H1 (cell line): ENCODE measurements at regions not wholly inside any gene's neighbourhood (a gene's known extent, or its start where the extent isn't known, plus 50 kb on each side); places are given as distances from the start of the nearest gene placed in this dataset.

Experiments used
- CTCF ChIA-PET: fragments of 300-600 bp; sonication (Branson Sonifier 250); formaldehyde crosslinking; loops from one replicate; lab custom pipeline; 2021; ENCODE audit not compliant: partially characterized antibody; lab: Charles Lee
- POLR2A ChIA-PET: fragments of 300-600 bp; sonication (Branson Sonifier 250); formaldehyde crosslinking; loops from one replicate; lab custom pipeline; 2021; ENCODE audit warnings: inconsistent platforms; ENCODE audit not compliant: partially characterized antibody; lab: Charles Lee
- DNase-seq, 2 experiments: peaks; one replicate each; pipeline versions ENCODE4 v3.0.0 to v3.0.0-alpha.2; 2010 to 2022; ENCODE audit warnings: low spot score in 2 of 2, low read depth in 1 of 2, mixed read lengths in 1 of 2
- FAIRE-seq: peaks from 2 replicates; lab custom pipeline; 2011; peaks lifted over from hg19 to GRCh38; lab: Jason Lieb, UNC
- H2AFZ ChIP-seq: 2 replicates; pipeline ENCODE4 v1.8.1; 2012; ENCODE audit warnings: low read length, inconsistent platforms
- H2AK5ac ChIP-seq: 2 replicates; pipeline ENCODE4 v1.6.1; 2013; ENCODE audit warnings: low read depth, low read length
- H2BK120ac ChIP-seq: replicated peaks from 2 replicates; pipeline ENCODE3; 2013; ENCODE audit warnings: low read depth, low read length, inconsistent platforms
- H2BK12ac ChIP-seq: 2 replicates; pipeline ENCODE4 v1.6.1; 2013; ENCODE audit warnings: low read depth, low read length
- H2BK15ac ChIP-seq: 2 replicates; pipeline ENCODE4 v1.6.1; 2013; ENCODE audit warnings: low read length
- H2BK20ac ChIP-seq: 2 replicates; pipeline ENCODE4 v1.6.1; 2013; ENCODE audit warnings: low read length
- H2BK5ac ChIP-seq: 2 replicates; pipeline ENCODE4 v1.6.1; 2013; ENCODE audit warnings: low read depth, low read length
- H3K14ac ChIP-seq: 2 replicates; pipeline ENCODE4 v1.6.1; 2013; ENCODE audit warnings: inconsistent platforms; ENCODE audit not compliant: insufficient read length
- H3K18ac ChIP-seq: 2 replicates; pipeline ENCODE4 v1.6.1; 2013; ENCODE audit warnings: low read length; ENCODE audit errors: extremely low read depth
- H3K23ac ChIP-seq: 2 replicates; pipeline ENCODE4 v1.6.1; 2013; ENCODE audit warnings: inconsistent platforms; ENCODE audit not compliant: insufficient read length
- H3K23me2 ChIP-seq: 2 replicates; pipeline ENCODE4 v1.6.1; 2013; ENCODE audit warnings: low read depth, low read length
- H3K27ac ChIP-seq: 2 replicates; pipeline ENCODE4 v1.6.1; 2011; ENCODE audit warnings: low read depth, low read length, inconsistent platforms
- H3K27me3 ChIP-seq, 4 experiments: replicated peaks in 1 of 4; 1 replicate in 1 of 4; 2 replicates in 3 of 4; pipeline versions ENCODE4 v1.6.1 to v1.8.1; 2011 to 2013; ENCODE audit warnings: low read length in 3 of 4, mild to moderate bottlenecking in 3 of 4, inconsistent platforms in 2 of 4, mixed read lengths in 2 of 4, moderate library complexity in 1 of 4; ENCODE audit not compliant: control insufficient read depth in 3 of 4, insufficient read depth in 3 of 4; ENCODE audit errors: extremely low read depth in 1 of 4
- H3K36me3 ChIP-seq, 4 experiments: 2 replicates each; pipeline versions ENCODE4 v1.6.1 to v1.8.1; 2011 to 2013; ENCODE audit warnings: mild to moderate bottlenecking in 4 of 4, low read length in 3 of 4, moderate library complexity in 2 of 4, control low read depth in 1 of 4, inconsistent platforms in 1 of 4; ENCODE audit not compliant: insufficient read depth in 4 of 4, control insufficient read depth in 2 of 4
- H3K4ac ChIP-seq: replicated peaks from 2 replicates; pipeline ENCODE3; 2013; ENCODE audit warnings: low read length, low read depth, mixed read lengths, inconsistent platforms; ENCODE audit not compliant: insufficient read length
- H3K4me1 ChIP-seq, 4 experiments: replicated peaks in 1 of 4; 1 replicate in 1 of 4; 2 replicates in 3 of 4; pipeline versions ENCODE4 v1.6.1 to v1.8.1; 2011 to 2013; ENCODE audit warnings: low read length in 3 of 4, inconsistent platforms in 2 of 4, mixed read lengths in 1 of 4; ENCODE audit not compliant: insufficient read depth in 4 of 4, control insufficient read depth in 3 of 4
- H3K4me2 ChIP-seq, 2 experiments: 2 replicates each; pipeline versions ENCODE4 v1.6.1 to v1.8.1; 2011 to 2013; ENCODE audit warnings: low read depth in 2 of 2, low read length in 2 of 2, control low read depth in 1 of 2, inconsistent platforms in 1 of 2, mild to moderate bottlenecking in 1 of 2; ENCODE audit not compliant: insufficient read depth in 1 of 2
- H3K4me3 ChIP-seq, 4 experiments: fragments of 200-600, 300-600 bp in 1 of 4; sonication (generic), shearing (Covaris generic), sonication (Bioruptor Twin) in 1 of 4; 2 replicates each; pipeline versions ENCODE4 v1.5.1 to v1.8.1; 2011 to 2016; ENCODE audit warnings: low read length in 4 of 4, low read depth in 3 of 4, control low read depth in 2 of 4, inconsistent platforms in 2 of 4, mild to moderate bottlenecking in 2 of 4, mixed read lengths in 1 of 4, moderate library complexity in 1 of 4; ENCODE audit not compliant: insufficient read depth in 2 of 4; ENCODE audit errors: extremely low read depth in 1 of 4
- H3K56ac ChIP-seq: replicated peaks from 2 replicates; pipeline ENCODE3; 2013; ENCODE audit warnings: low read depth, mild to moderate bottlenecking, mixed read lengths, low read length, inconsistent platforms; ENCODE audit not compliant: insufficient read length
- H3K79me1 ChIP-seq: 2 replicates; pipeline ENCODE4 v1.6.1; 2013; ENCODE audit warnings: low read depth, low read length, control low read depth
- H3K79me2 ChIP-seq, 2 experiments: 2 replicates each; pipeline versions ENCODE4 v1.6.1 to v1.8.1; 2012 to 2013; ENCODE audit warnings: low read length in 2 of 2, mild to moderate bottlenecking in 2 of 2, inconsistent platforms in 1 of 2; ENCODE audit not compliant: insufficient read depth in 2 of 2, control insufficient read depth in 1 of 2
- H3K9ac ChIP-seq, 4 experiments: replicated peaks in 1 of 4; 1 replicate in 1 of 4; 2 replicates in 3 of 4; pipeline versions ENCODE4 v1.6.1 to v1.8.1; 2011 to 2013; ENCODE audit warnings: low read depth in 3 of 4, low read length in 3 of 4, control low read depth in 2 of 4, mild to moderate bottlenecking in 2 of 4, moderate library complexity in 2 of 4, inconsistent platforms in 1 of 4; ENCODE audit errors: extremely low read depth in 1 of 4
- H3K9me3 ChIP-seq, 2 experiments: 2 replicates each; pipeline versions ENCODE4 v1.6.1 to v1.8.1; 2012 to 2013; ENCODE audit warnings: mild to moderate bottlenecking in 2 of 2, moderate library complexity in 2 of 2, control low read depth in 1 of 2, inconsistent platforms in 1 of 2, low read depth in 1 of 2, low read length in 1 of 2, mixed read lengths in 1 of 2; ENCODE audit not compliant: insufficient read depth in 2 of 2
- H4K20me1 ChIP-seq, 2 experiments: replicated peaks in 1 of 2; 2 replicates each; pipeline versions ENCODE3 to v1.8.1; 2011 to 2013; ENCODE audit warnings: inconsistent platforms in 2 of 2, low read length in 2 of 2, mild to moderate bottlenecking in 1 of 2; ENCODE audit not compliant: insufficient read depth in 2 of 2, control insufficient read depth in 1 of 2
- H4K5ac ChIP-seq: 2 replicates; pipeline ENCODE4 v1.6.1; 2013; ENCODE audit warnings: low read length, low read depth, mixed read lengths, inconsistent platforms; ENCODE audit not compliant: insufficient read length
- H4K8ac ChIP-seq: 2 replicates; pipeline ENCODE4 v1.8.0; 2013; ENCODE audit warnings: mild to moderate bottlenecking, moderate library complexity, low read length, inconsistent platforms; ENCODE audit not compliant: insufficient read depth; ENCODE audit errors: extremely low read depth
- H4K91ac ChIP-seq: replicated peaks from 2 replicates; pipeline ENCODE3; 2013; ENCODE audit warnings: low read length, mixed read lengths, inconsistent platforms; ENCODE audit not compliant: insufficient read length
- EGR1 ChIP-seq: IDR thresholded peaks from 2 replicates; pipeline ENCODE4 v1.6.1; 2011; ENCODE audit warnings: low read depth, low read length, borderline replicate concordance
- KDM4A ChIP-seq: IDR thresholded peaks from one replicate; pipeline ENCODE4 v1.7.1; 2012; ENCODE audit warnings: low read depth, mild to moderate bottlenecking, moderate library complexity, low read length, inconsistent platforms; ENCODE audit not compliant: severe bottlenecking
- RFX5 ChIP-seq: IDR thresholded peaks from 2 replicates; pipeline ENCODE4 v1.6.1; 2011; ENCODE audit warnings: low read depth, low read length, improper control_type of control experiment, borderline replicate concordance
- RNF2 ChIP-seq: fragments of 200-900, 300-1000 bp; sonication (generic); IDR thresholded peaks from 2 replicates; pipeline ENCODE4 v1.7.1; 2016; ENCODE audit warnings: borderline replicate concordance, low read depth, mild to moderate bottlenecking, antibody characterized with exemption, low read length; ENCODE audit not compliant: poor library complexity, severe bottlenecking; ENCODE audit errors: missing control alignments
- TEAD4 ChIP-seq: IDR thresholded peaks from 2 replicates; pipeline ENCODE4 v1.6.1; 2012; ENCODE audit warnings: low read depth, low read length, inconsistent platforms, mixed read lengths
- WGBS, 2 experiments: shearing (Covaris generic) in 1 of 2; methylation state at CpG; one replicate each; pipeline versions ENCODE4 v1.1.6 to v1.1.7; 2013 to 2015; ENCODE audit warnings: low lambda C conversion rate in 2 of 2, mixed read lengths in 2 of 2, inconsistent platforms in 1 of 2, low coverage in 1 of 2, missing lambda C conversion rate in 1 of 2; ENCODE audit not compliant: insufficient replicate concordance in 2 of 2, insufficient coverage in 1 of 2, insufficient read length in 1 of 2; ENCODE audit errors: extremely low coverage in 1 of 2, missing lambda C conversion rate in 1 of 2; 5-methylcytosine and 5-hydroxymethylcytosine counted together

- Histone ChIP-seq H3K4me2 (no peak overlapping the region), H3K14ac (no peak overlapping the region), H3K9ac (no peak overlapping the region), H3K9me3 (no peaks in the 10 kb centered on the region), H4K8ac (no peak overlapping the region), H3K23ac (no peak overlapping the region), H3K4me3 (no peak overlapping the region), H4K5ac (no peak overlapping the region), H3K4ac (no peak overlapping the region), H3K56ac (no peak overlapping the region), H2AFZ (no peak overlapping the region), H2BK12ac (no peak overlapping the region), H4K91ac (no peak overlapping the region), H2BK5ac (no peak overlapping the region), H3K36me3 (no peaks in the 10 kb centered on the region), H2BK120ac (no peak overlapping the region), H3K27me3 (no peaks in the 10 kb centered on the region; a peak in 1 of 7 replicates), H3K4me1 (no peaks in the 10 kb centered on the region; a peak in 1 of 7 replicates), H3K79me1 (no peaks in the 10 kb centered on the region), H3K27ac (no peak overlapping the region), H2AK5ac (no peak overlapping the region), H3K23me2 (no peaks in the 10 kb centered on the region), H2BK20ac (no peak overlapping the region), H2BK15ac (no peak overlapping the region), H3K18ac (no peak overlapping the region), H4K20me1 (no peaks in the 10 kb centered on the region), H3K79me2 (no peaks in the 10 kb centered on the region)
- ChIA-PET POLR2A (no interaction called here), CTCF (interaction anchor here (0.9 to 1.4 kb wide), 2 partner anchors 10 to 328 kb away, joined by 3 read pairs; partner anchors contain the start of gene EXOC2)
- no peak for DNase-seq
- 100% methylated on average over 2 of the region's 2 CpGs; no CpG with 5 or more reads in 1 of the 2 experiments for whole genome bisulfite sequencing, 2 experiments
- FAIRE-seq: no peak
- TF ChIP-seq RNF2: no peak
- no peak for TF ChIP-seq KDM4A
- no peak for TF ChIP-seq EGR1
- TF ChIP-seq RFX5: no peak
- no peak for TF ChIP-seq TEAD4
Measured at GRCh38 chr6:1020837-1021236, 291.1 kb upstream of the FOXQ1 start.
